A673 (cell line): ENCODE measurements at regions not wholly inside any gene's neighbourhood (a gene's known extent, or its start where the extent isn't known, plus 50 kb on each side); places are given as distances from the start of the nearest gene placed in this dataset.

ENCODE experiments used
- CTCF ChIP-seq: fragments of 300-800, 200-600 bp; sonication (generic); conservative IDR thresholded peaks from 2 replicates; pipeline ENCODE4 v1.5.1; 2017; ENCODE audit warnings: low read depth, mild to moderate bottlenecking, antibody characterized with exemption, low read length, moderate library complexity, mixed read lengths
- EZH2 ChIP-seq: fragments of 200-600 bp; sonication (generic); IDR thresholded peaks from 2 replicates; pipeline ENCODE4 v1.6.1; 2017; ENCODE audit warnings: borderline replicate concordance, low read depth, mild to moderate bottlenecking, mixed read lengths, antibody characterized with exemption, low read length; ENCODE audit not compliant: poor library complexity, severe bottlenecking

- peak; percentile 69 for TF ChIP-seq CTCF
- TF ChIP-seq EZH2: no peak
Measured at GRCh38 chr4:163681208-163681821, 186.8 kb downstream of the TMA16 start.
